HEK293T (cell line): ENCODE measurements at regions not wholly inside any gene's neighbourhood (a gene's known extent, or its start where the extent isn't known, plus 50 kb on each side); places are given as distances from the start of the nearest gene placed in this dataset.

Experiments used
- CTCF ChIA-PET: fragments of 350-600 bp; formaldehyde crosslinking; extraction: SDS; loops from one replicate; lab custom pipeline; 2021; ENCODE audit warnings: antibody characterized with exemption, inconsistent platforms; lab: Yijun Ruan, JAX
- POLR2A ChIA-PET: fragments of 350-600 bp; formaldehyde crosslinking; extraction: SDS; loops from one replicate; lab custom pipeline; 2020; ENCODE audit warnings: antibody characterized with exemption, inconsistent platforms; lab: Yijun Ruan, JAX
- DNase-seq: peaks from one replicate; pipeline ENCODE4 v3.0.0; 2012; ENCODE audit warnings: mixed read lengths; ENCODE audit errors: extremely low spot score
- ARNT ChIP-seq: fragments of 450-650 bp; IDR thresholded peaks from 2 replicates; pipeline ENCODE4 v1.6.1; 2017; ENCODE audit warnings: mild to moderate bottlenecking
- BHLHE40 ChIP-seq: fragments of 450-650 bp; IDR thresholded peaks from 2 replicates; pipeline ENCODE4 v1.6.1; 2016; ENCODE audit warnings: mild to moderate bottlenecking, moderate library complexity, borderline replicate concordance
- CTBP1 ChIP-seq: fragments of 450-650 bp; IDR thresholded peaks from 2 replicates; pipeline ENCODE4 v1.6.1; 2016; ENCODE audit warnings: borderline replicate concordance
- ELF4 ChIP-seq: fragments of 450-650 bp; IDR thresholded peaks from 2 replicates; pipeline ENCODE4 v1.6.1; 2017; ENCODE audit warnings: antibody characterized with exemption
- FOXA1 ChIP-seq: fragments of 450-650 bp; IDR thresholded peaks from 2 replicates; pipeline ENCODE4 v1.6.1; 2016; ENCODE audit warnings: mild to moderate bottlenecking
- FOXK2 ChIP-seq: fragments of 450-650 bp; IDR thresholded peaks from 2 replicates; pipeline ENCODE4 v1.6.1; 2016; ENCODE audit warnings: mild to moderate bottlenecking
- FOXM1 ChIP-seq: fragments of 450-650 bp; IDR thresholded peaks from 2 replicates; pipeline ENCODE4 v1.6.1; 2017; ENCODE audit warnings: mild to moderate bottlenecking, borderline replicate concordance
- HDGF ChIP-seq: fragments of 450-650 bp; IDR thresholded peaks from 2 replicates; pipeline ENCODE4 v1.6.1; 2017; ENCODE audit warnings: antibody characterized with exemption, borderline replicate concordance
- L3MBTL2 ChIP-seq: fragments of 450-650 bp; conservative IDR thresholded peaks from 2 replicates; pipeline ENCODE4 v1.6.1; 2016; ENCODE audit warnings: mild to moderate bottlenecking
- LEF1 ChIP-seq: fragments of 450-650 bp; IDR thresholded peaks from 2 replicates; pipeline ENCODE4 v1.6.1; 2017; ENCODE audit warnings: mild to moderate bottlenecking, borderline replicate concordance
- NFRKB ChIP-seq: fragments of 450-650 bp; IDR thresholded peaks from 2 replicates; pipeline ENCODE4 v1.6.1; 2016; ENCODE audit warnings: mild to moderate bottlenecking, moderate library complexity
- SP1 ChIP-seq: fragments of 450-650 bp; IDR thresholded peaks from 2 replicates; pipeline ENCODE4 v1.6.1; 2017
- SUZ12 ChIP-seq: fragments of 450-650 bp; IDR thresholded peaks from 2 replicates; pipeline ENCODE4 v1.6.1; 2016; ENCODE audit warnings: mild to moderate bottlenecking
- TARDBP ChIP-seq: fragments of 450-650 bp; IDR thresholded peaks from 2 replicates; pipeline ENCODE4 v1.6.1; 2016
- ZNF384 ChIP-seq: fragments of 450-650 bp; IDR thresholded peaks from 2 replicates; pipeline ENCODE4 v1.6.1; 2016
- TF ChIP-seq, protein P1 (sequence below): fragments of 450-650 bp; IDR thresholded peaks from 2 replicates; pipeline ENCODE4 v1.6.1; 2016

DNA sequence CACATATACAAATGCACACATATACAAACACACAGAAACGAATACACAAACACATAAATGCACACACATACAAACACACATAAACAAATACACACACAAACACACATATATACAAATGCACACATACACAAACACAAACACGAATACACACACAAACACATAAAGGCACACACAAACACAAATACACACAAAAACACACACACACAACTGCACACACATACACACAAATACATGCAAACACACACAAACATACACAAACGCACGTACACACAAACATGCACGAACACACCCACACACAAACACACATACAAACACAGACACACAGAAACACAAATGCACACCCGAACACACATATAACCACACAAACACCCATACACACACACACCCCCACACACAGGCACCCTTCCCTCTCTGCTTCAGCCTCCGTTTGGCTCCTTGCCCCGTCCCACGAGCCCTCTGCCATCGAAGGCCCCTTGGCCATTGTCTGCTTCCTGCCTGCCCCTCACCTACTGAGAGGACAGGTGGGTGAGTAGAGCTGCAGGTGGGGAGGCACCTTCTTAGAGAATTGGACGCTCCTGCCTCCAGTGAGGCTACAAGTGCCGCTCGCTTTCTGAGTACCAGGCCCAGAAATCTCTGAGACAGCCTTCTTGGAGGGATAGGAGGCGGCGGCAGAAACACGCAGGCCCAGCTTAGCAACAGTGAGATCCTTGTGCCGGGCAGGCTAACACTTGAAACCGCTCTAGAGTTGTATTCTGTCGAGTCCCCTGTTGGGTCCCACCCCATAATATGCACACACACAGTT, 331.2 kb downstream of the FOXL1 start:
- POLR2A ChIA-PET, result no interaction called here
- TF ChIP-seq, protein P1, sequence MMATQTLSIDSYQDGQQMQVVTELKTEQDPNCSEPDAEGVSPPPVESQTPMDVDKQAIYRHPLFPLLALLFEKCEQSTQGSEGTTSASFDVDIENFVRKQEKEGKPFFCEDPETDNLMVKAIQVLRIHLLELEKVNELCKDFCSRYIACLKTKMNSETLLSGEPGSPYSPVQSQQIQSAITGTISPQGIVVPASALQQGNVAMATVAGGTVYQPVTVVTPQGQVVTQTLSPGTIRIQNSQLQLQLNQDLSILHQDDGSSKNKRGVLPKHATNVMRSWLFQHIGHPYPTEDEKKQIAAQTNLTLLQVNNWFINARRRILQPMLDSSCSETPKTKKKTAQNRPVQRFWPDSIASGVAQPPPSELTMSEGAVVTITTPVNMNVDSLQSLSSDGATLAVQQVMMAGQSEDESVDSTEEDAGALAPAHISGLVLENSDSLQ, result no peak
- TF ChIP-seq TARDBP, result 0 out of 2 replicates have a peak, but pooled peaks have one; percentile 38
- no peak for TF ChIP-seq SP1
- no peak for TF ChIP-seq ELF4
- no peak for TF ChIP-seq SUZ12
- DNase-seq, result no peak
- CTCF ChIA-PET, result no interaction called here

DNA sequence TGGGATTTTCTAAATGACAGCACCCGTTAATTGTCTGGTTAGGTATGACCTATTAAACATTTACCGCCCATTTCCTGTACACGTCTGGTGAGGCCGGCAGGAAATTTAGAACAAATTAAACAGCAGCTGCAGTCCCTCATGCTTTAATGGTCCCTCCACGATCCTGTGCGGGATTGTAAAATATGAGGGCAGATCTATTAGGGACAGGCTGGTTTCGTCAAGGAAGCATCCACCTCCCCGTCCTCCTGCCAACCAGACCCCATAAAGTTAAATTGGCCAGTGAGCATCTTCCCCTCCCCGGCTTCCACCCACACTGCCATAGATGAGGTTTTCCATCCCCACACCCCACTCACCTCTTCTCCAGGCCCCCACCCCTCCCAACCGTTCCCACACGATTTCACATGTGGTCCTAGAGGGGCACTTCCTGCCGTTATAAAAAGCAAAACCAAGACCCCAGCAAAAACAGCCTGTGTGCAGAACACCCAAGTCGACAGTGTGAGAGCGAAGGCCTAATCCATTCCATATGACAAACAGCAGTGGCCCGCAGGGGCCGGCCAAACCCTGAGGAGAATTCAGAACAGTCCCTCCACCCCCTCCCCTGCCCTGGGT, 331.9 kb downstream of the FOXL1 start:
- TF ChIP-seq SP1, result no peak
- no peak for TF ChIP-seq HDGF
- TF ChIP-seq ARNT, result no peak
- TF ChIP-seq, protein P1, result no peak
- no peak for TF ChIP-seq FOXK2
- no peak for TF ChIP-seq FOXA1
- TF ChIP-seq TARDBP, result no peak
- no peak for TF ChIP-seq CTBP1
- no peak for TF ChIP-seq FOXM1
- TF ChIP-seq ELF4, result no peak
- TF ChIP-seq LEF1, result no peak
- TF ChIP-seq SUZ12, result no peak
- no peak for TF ChIP-seq NFRKB
- no peak for TF ChIP-seq BHLHE40
- no peak for TF ChIP-seq L3MBTL2
- no peak for TF ChIP-seq ZNF384
- DNase-seq, result no peak
- ChIA-PET POLR2A (no interaction called here), CTCF (no interaction called here)

DNA sequence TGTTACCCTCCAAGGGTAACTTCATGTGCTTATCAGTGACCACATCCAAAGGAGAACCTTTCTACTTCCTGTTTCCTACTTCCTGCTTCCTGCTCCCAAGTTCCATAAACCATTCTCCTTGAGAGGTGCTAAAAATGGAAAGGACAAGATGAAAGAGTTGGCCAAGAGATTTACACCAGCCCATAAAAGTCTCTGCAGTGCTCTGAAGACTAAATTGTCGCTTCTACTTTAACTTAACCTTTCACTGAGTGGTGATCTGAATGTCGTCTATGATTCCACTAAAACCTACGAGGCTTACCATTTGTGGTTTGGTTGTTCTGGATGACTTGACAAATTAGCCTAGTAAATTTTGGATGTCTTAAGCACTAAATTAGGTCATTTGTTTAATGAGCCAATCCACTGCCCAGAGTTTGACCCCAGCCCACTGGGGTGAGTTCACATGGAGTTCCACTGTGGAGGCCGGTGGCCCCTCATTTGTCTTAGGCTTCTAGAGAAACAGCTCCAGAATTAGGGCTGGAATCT, 333.1 kb downstream of the FOXL1 start:
- ChIA-PET CTCF (no interaction called here), POLR2A (no interaction called here)
- DNase-seq, result no peak
- no peak for TF ChIP-seq SUZ12
- no peak for TF ChIP-seq NFRKB
- TF ChIP-seq, protein P1, result no peak
- TF ChIP-seq HDGF, result no peak
- no peak for TF ChIP-seq L3MBTL2

DNA sequence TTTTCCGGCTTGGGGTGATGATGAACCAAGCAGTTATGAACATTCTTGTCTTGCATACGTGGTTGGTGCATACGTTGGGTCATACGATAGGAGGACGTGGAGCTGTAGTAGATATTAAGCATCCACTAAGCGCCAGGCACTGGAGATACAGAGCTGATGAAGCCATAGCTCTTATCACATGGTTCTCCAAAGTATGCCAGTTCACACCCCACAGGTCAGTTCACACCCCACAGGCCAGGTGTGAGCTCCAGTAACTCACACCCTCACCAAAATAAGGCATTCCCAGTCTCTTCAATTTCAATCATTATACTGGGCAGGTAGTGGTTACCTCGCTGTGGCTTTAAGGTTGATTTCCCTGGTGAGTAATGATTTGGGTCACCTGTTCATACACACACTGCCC, 335.5 kb downstream of the FOXL1 start:
- TF ChIP-seq SUZ12 (no peak), FOXA1 (no peak), HDGF (no peak), FOXM1 (no peak)
- DNase-seq, result no peak
- ChIA-PET POLR2A (no interaction called here), CTCF (no interaction called here)

DNA sequence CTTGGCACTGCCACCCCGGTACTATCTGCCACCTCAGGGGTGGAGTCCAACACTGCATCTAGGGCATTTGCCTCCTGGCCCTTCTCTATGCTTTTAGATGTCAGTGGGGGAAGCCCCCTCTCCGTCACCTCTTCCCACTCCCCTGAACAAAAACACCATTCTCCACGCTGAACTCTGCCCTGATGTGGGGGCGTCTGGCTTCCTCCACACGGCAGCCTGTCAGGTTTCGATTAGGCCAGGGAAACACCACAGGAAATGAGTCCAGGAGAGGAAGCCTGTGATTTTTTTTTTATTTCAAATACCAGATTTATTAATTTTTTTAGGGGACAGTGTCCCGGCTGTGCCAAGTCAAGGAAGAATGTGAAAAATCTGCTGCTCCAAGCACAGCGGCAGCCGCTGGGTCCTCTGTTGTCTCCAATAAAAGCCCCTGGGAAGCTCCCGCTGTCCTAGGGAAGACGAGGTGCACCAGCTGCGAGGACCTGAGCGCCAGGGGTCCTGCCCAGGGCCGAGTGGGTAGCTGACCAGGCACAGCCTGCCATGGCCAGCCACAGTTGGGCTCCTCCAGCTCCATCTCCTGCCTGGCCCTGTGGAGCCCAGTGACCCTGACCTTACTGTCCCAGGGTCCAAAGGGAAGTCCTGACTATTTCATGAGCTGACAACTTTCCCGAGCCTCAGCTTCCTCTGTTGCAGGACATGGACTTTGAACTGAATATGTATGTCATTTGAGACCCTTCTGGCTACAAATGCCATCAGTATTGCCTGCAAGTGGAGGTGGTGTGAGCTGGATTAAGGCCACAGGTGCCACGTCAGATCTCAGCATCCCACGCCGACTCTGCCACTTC, 336.7 kb downstream of the FOXL1 start:
- ChIA-PET POLR2A (interaction anchor here (1.1 kb wide), 1 partner anchor 14 kb away, joined by 4 read pairs; no protein-coding TSS in a partner anchor), CTCF (no interaction called here)
- no peak for DNase-seq
- TF ChIP-seq L3MBTL2 (no peak), CTBP1 (no peak), FOXK2 (no peak), ARNT (no peak), FOXA1 (no peak), BHLHE40 (no peak), ZNF384 (no peak), FOXM1 (no peak), ELF4 (no peak)
- TF ChIP-seq, protein P1, result no peak
